ENCODE measurements at regions not wholly inside any gene's neighbourhood (a gene's known extent, or its start where the extent isn't known, plus 50 kb on each side); places are given as distances from the start of the nearest gene placed in this dataset.

- Histone ChIP-seq H3K27me3 (ENCODE audit: insufficient read depth, low read length, poor library complexity) (no peaks in the 10 kb centered on the region), H3K4me3 (ENCODE audit: low read depth in 1 of 2, low read length in 2 of 2) (no peak overlapping the region), H4K20me1 (ENCODE audit: insufficient read depth, low read length) (no peaks in the 10 kb centered on the region), H3K4me2 (ENCODE audit: insufficient read depth, low read length) (no peak overlapping the region), H3K9ac (ENCODE audit: low read depth, low read length) (no peak overlapping the region), H3K4me1 (ENCODE audit: insufficient read depth, low read length) (no peaks in the 10 kb centered on the region), H3K27ac (ENCODE audit: low read length) (no peak overlapping the region), H3K36me3 (ENCODE audit: insufficient read depth, low read length) (no peaks in the 10 kb centered on the region), H3K9me3 (ENCODE audit: insufficient read depth, low read length, severe bottlenecking) (no peaks in the 10 kb centered on the region), H2AFZ (ENCODE audit: low read depth, low read length) (no peak overlapping the region), H3K79me2 (ENCODE audit: insufficient read depth, low read length) (no peaks in the 10 kb centered on the region)
- ATAC-seq (ENCODE audit: insufficient read depth, low read depth) (no peak), DNase-seq (no peak)
- TF ChIP-seq EZH2 (IDR thresholded peaks at IDR 0.05; ENCODE audit: borderline replicate concordance, low read depth, low read length, severe bottlenecking) = no peak
- TF ChIP-seq, protein P1, sequence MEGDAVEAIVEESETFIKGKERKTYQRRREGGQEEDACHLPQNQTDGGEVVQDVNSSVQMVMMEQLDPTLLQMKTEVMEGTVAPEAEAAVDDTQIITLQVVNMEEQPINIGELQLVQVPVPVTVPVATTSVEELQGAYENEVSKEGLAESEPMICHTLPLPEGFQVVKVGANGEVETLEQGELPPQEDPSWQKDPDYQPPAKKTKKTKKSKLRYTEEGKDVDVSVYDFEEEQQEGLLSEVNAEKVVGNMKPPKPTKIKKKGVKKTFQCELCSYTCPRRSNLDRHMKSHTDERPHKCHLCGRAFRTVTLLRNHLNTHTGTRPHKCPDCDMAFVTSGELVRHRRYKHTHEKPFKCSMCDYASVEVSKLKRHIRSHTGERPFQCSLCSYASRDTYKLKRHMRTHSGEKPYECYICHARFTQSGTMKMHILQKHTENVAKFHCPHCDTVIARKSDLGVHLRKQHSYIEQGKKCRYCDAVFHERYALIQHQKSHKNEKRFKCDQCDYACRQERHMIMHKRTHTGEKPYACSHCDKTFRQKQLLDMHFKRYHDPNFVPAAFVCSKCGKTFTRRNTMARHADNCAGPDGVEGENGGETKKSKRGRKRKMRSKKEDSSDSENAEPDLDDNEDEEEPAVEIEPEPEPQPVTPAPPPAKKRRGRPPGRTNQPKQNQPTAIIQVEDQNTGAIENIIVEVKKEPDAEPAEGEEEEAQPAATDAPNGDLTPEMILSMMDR (IDR thresholded peaks at IDR 0.05; ENCODE audit: borderline replicate concordance, extremely low read depth, low read length, poor library complexity, severe bottlenecking) = no peak
Measured at GRCh38 chr3:76353683-76354082, 568.3 kb upstream of the ZNF717 start.

GRCh38 chr3:76361010-76361409 is 575.7 kb upstream of the ZNF717 start:
- no peak for ATAC-seq (ENCODE audit: insufficient read depth, low read depth)
- Histone ChIP-seq H4K20me1 (ENCODE audit: insufficient read depth, low read length) (no peaks in the 10 kb centered on the region), H3K79me2 (ENCODE audit: insufficient read depth, low read length) (no peaks in the 10 kb centered on the region), H2AFZ (ENCODE audit: low read depth, low read length) (no peak overlapping the region), H3K27me3 (ENCODE audit: insufficient read depth, low read length, poor library complexity) (no peaks in the 10 kb centered on the region), H3K4me3 (ENCODE audit: low read depth in 1 of 2, low read length in 2 of 2) (no peak overlapping the region), H3K4me2 (ENCODE audit: insufficient read depth, low read length) (no peak overlapping the region), H3K36me3 (ENCODE audit: insufficient read depth, low read length) (no peaks in the 10 kb centered on the region), H3K9ac (ENCODE audit: low read depth, low read length) (no peak overlapping the region), H3K9me3 (ENCODE audit: insufficient read depth, low read length, severe bottlenecking) (no peaks in the 10 kb centered on the region), H3K27ac (ENCODE audit: low read length) (no peak overlapping the region), H3K4me1 (ENCODE audit: insufficient read depth, low read length) (no peaks in the 10 kb centered on the region)
- DNase-seq = no peak
- TF ChIP-seq EZH2 (IDR thresholded peaks at IDR 0.05; ENCODE audit: borderline replicate concordance, low read depth, low read length, severe bottlenecking) = no peak
- TF ChIP-seq, protein P1 (IDR thresholded peaks at IDR 0.05; ENCODE audit: borderline replicate concordance, extremely low read depth, low read length, poor library complexity, severe bottlenecking) = no peak

DNA sequence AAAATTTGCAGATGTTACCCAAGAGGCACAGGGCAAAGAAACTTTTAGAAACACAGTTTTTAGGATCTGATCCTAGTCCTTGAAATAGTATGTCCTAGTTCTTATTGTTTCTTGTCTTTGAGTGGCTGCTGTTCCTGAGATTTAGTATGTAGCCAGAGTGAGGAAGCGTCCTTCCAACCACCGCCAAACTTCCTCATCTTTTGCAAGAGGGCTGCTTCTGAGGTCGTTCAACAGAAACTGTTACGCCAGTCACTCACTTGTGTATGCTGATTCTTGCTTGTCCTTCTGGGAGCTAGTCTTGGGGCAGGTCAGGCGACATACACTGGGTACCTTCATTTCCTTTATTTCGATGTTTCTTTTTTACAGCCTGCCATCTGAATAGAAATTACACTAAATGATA is 577.3 kb upstream of the ZNF717 start:
- H3K4me2 ChIP-seq (ENCODE audit: insufficient read depth, low read length) = no peak overlapping the region
- no peaks in the 10 kb centered on the region for H3K36me3 ChIP-seq (ENCODE audit: insufficient read depth, low read length)
- DNase-seq (no peak), ATAC-seq (ENCODE audit: insufficient read depth, low read depth) (no peak)
- no peak for TF ChIP-seq EZH2 (IDR thresholded peaks at IDR 0.05; ENCODE audit: borderline replicate concordance, low read depth, low read length, severe bottlenecking)
- TF ChIP-seq, protein P1 (IDR thresholded peaks at IDR 0.05; ENCODE audit: borderline replicate concordance, extremely low read depth, low read length, poor library complexity, severe bottlenecking) = no peak
- H3K27ac ChIP-seq (ENCODE audit: low read length) = no peak overlapping the region
- no peaks in the 10 kb centered on the region for H3K9me3 ChIP-seq (ENCODE audit: insufficient read depth, low read length, severe bottlenecking)
- no peak overlapping the region for H3K9ac ChIP-seq (ENCODE audit: low read depth, low read length)
- H3K27me3 ChIP-seq (ENCODE audit: insufficient read depth, low read length, poor library complexity) = no peaks in the 10 kb centered on the region
- H3K4me1 ChIP-seq (ENCODE audit: insufficient read depth, low read length) = no peaks in the 10 kb centered on the region
- no peak overlapping the region for H3K4me3 ChIP-seq (ENCODE audit: low read depth in 1 of 2, low read length in 2 of 2)
- no peak overlapping the region for H2AFZ ChIP-seq (ENCODE audit: low read depth, low read length)
- no peaks in the 10 kb centered on the region for H3K79me2 ChIP-seq (ENCODE audit: insufficient read depth, low read length)
- no peaks in the 10 kb centered on the region for H4K20me1 ChIP-seq (ENCODE audit: insufficient read depth, low read length)

DNA sequence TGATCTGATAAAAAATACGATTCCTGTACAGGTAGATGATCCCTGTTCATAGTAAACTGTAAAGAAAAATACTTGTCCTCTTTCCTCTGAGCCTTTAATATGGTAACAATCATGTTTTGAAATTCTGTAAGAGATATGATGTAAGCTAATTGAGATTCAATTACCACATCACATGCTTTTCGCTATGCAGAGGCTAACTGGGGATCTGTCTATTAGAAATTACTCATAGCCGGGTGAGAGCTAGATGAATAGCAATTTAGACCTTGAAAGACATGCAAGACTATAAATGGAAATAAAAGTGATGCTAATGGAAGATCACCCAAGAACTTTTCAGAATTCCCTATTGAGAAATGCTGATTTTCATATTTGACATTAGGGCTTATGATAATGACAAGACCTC is 579.9 kb upstream of the ZNF717 start:
- H3K27me3 ChIP-seq (ENCODE audit: insufficient read depth, low read length, poor library complexity) = no peaks in the 10 kb centered on the region
- H3K9me3 ChIP-seq (ENCODE audit: insufficient read depth, low read length, severe bottlenecking) = no peaks in the 10 kb centered on the region
- DNase-seq = no peak
- no peak overlapping the region for H3K27ac ChIP-seq (ENCODE audit: low read length)
- H2AFZ ChIP-seq (ENCODE audit: low read depth, low read length) = no peak overlapping the region
- no peak for ATAC-seq (ENCODE audit: insufficient read depth, low read depth)
- no peak for TF ChIP-seq EZH2 (IDR thresholded peaks at IDR 0.05; ENCODE audit: borderline replicate concordance, low read depth, low read length, severe bottlenecking)
- TF ChIP-seq, protein P1 (IDR thresholded peaks at IDR 0.05; ENCODE audit: borderline replicate concordance, extremely low read depth, low read length, poor library complexity, severe bottlenecking) = no peak
- no peak overlapping the region for H3K4me2 ChIP-seq (ENCODE audit: insufficient read depth, low read length)
- no peaks in the 10 kb centered on the region for H3K79me2 ChIP-seq (ENCODE audit: insufficient read depth, low read length)
- H3K36me3 ChIP-seq (ENCODE audit: insufficient read depth, low read length) = no peaks in the 10 kb centered on the region
- no peak overlapping the region for H3K4me3 ChIP-seq (ENCODE audit: low read depth in 1 of 2, low read length in 2 of 2)
- H4K20me1 ChIP-seq (ENCODE audit: insufficient read depth, low read length) = no peaks in the 10 kb centered on the region
- H3K4me1 ChIP-seq (ENCODE audit: insufficient read depth, low read length) = no peaks in the 10 kb centered on the region
- no peak overlapping the region for H3K9ac ChIP-seq (ENCODE audit: low read depth, low read length)

All from DND-41 (cell line).